C4-2B (cell line): ENCODE measurements at regions not wholly inside any gene's neighbourhood (a gene's known extent, or its start where the extent isn't known, plus 50 kb on each side); places are given as distances from the start of the nearest gene placed in this dataset.
"Not testable (repeated sequence)": the region's sequence is repeated elsewhere in the genome, so short reads cannot be mapped to it uniquely, and the experiment has no call there.

Source experiments
- H3K27ac ChIP-seq: fragments of 450-650 bp; 2 replicates; pipeline ENCODE4 v1.5.1; 2017
- CTCF ChIP-seq: fragments of 450-650 bp; conservative IDR thresholded peaks from 2 replicates; pipeline ENCODE4 v1.5.1; 2017; ENCODE audit warnings: mild to moderate bottlenecking
- ZFX ChIP-seq: fragments of 450-650 bp; IDR thresholded peaks from 2 replicates; pipeline ENCODE4 v1.6.1; 2017

- H3K27ac ChIP-seq = no peak overlapping the region
- TF ChIP-seq CTCF (no peak), ZFX (no peak)
These were observed 398.4 kb upstream of the IRX2 start for GRCh38 chr5:3149899-3150298.

- not testable (repeated sequence) for H3K27ac ChIP-seq
These were observed 395.9 kb upstream of the IRX2 start for GRCh38 chr5:3147405-3147804.

GRCh38 chr5:3145641-3146040 is 394.2 kb upstream of the IRX2 start:
- no peak overlapping the region for H3K27ac ChIP-seq
- TF ChIP-seq ZFX (no peak), CTCF (no peak)

GRCh38 chr5:3143382-3143781 is 391.9 kb upstream of the IRX2 start:
- no peak overlapping the region for H3K27ac ChIP-seq
- TF ChIP-seq ZFX = no peak
- no peak for TF ChIP-seq CTCF

GRCh38 chr5:3142261-3143027 is 391.0 kb upstream of the IRX2 start:
- no peak overlapping the region for H3K27ac ChIP-seq

DNA sequence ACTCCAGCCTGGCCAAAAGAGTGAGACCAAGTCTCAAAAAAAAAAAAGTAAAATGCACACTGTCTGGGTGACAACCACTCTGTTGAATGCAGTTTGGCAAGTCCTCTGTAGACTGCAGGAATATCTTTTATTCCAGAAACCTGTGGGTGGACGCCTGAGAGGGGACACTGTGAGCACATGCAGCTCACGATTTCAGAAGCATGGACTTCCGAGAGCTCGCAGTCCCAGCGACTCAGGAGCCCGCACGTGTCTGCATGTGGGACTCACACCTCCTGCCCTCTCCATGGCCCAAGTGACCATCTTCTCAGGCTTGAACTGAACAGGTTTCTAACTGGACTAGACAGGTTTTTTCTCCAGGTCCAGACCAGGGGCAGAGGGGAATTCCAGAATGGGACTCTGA is 388.6 kb upstream of the IRX2 start:
- TF ChIP-seq CTCF = no peak
- no peak for TF ChIP-seq ZFX

More at GRCh38 chr5:3142261-3143027, 391.0 kb upstream of the IRX2 start:
- TF ChIP-seq ZFX (no peak), CTCF (no peak)

DNA sequence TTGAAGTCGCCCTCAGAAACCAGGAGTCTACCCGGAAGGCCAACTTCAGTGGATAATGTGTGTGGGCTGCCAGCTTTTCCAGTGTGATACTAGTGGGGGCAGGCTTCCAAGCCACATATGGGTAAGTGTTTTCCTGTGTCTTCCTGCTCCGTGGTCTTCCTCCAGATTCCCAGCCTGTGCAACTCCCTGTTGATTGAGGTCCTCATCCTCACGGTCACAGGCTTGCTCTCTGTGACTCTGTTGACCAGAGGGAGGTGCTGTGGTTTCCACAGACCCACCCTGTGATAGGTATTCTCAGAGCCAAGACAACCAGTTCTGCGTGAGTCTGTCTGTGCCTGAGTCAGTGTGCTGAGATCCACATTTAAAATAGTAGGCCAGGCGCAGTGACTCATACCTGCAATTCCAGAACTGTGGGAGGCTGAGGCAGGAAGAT is 388.0 kb upstream of the IRX2 start:
- H3K27ac ChIP-seq = no peak overlapping the region
- TF ChIP-seq ZFX = no peak
- no peak for TF ChIP-seq CTCF

More for the DNA sequence above, 388.6 kb upstream of the IRX2 start:
- no peak overlapping the region for H3K27ac ChIP-seq

DNA sequence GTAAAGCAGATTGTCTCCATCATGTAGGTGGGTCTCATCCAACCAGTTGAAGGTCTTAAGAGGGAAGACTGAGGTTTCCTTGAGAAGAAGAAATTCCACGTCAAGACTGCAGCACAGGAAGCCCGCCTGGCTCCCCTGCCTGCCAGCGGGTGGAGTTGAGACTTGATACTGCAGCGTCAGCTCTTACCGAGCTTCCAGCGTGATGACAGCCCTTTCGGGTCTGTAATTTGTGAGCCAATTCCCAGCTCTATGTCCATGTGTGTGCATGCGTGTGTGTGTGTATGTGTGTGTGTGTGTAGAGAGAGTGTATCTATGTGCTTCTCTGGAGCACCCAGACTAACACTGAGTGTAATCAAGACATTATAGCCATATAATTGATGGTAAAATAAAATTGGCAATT is 379.7 kb upstream of the IRX2 start:
- H3K27ac ChIP-seq = no peak overlapping the region
- TF ChIP-seq CTCF (no peak), ZFX (no peak)
